Osteocyte (in vitro differentiated cells): ENCODE measurements at regions not wholly inside any gene's neighbourhood (a gene's known extent, or its start where the extent isn't known, plus 50 kb on each side); places are given as distances from the start of the nearest gene placed in this dataset.

Experiments
- DNase-seq: peaks from one replicate; pipeline ENCODE4 v3.0.0; 2021; ENCODE audit warnings: mixed read lengths; ENCODE audit not compliant: unreplicated experiment; ENCODE audit errors: extremely low spot score
- H3K27ac Mint-ChIP-seq: one replicate; pipeline ENCODE4 v1.8.0; 2021; ENCODE audit warnings: mild to moderate bottlenecking, mixed read lengths; ENCODE audit not compliant: unreplicated experiment
- H3K27me3 Mint-ChIP-seq: one replicate; pipeline ENCODE4 v1.8.0; 2021; ENCODE audit warnings: mixed read lengths; ENCODE audit not compliant: unreplicated experiment
- H3K36me3 Mint-ChIP-seq: one replicate; pipeline ENCODE4 v1.8.0; 2021; ENCODE audit warnings: mixed read lengths; ENCODE audit not compliant: unreplicated experiment
- H3K4me1 Mint-ChIP-seq: one replicate; pipeline ENCODE4 v1.8.0; 2021; ENCODE audit warnings: mixed read lengths; ENCODE audit not compliant: unreplicated experiment
- H3K4me3 Mint-ChIP-seq: one replicate; pipeline ENCODE4 v1.8.0; 2021; ENCODE audit warnings: mild to moderate bottlenecking, moderate library complexity, mixed read lengths; ENCODE audit not compliant: unreplicated experiment
- H3K9me3 Mint-ChIP-seq: one replicate; pipeline ENCODE4 v1.8.0; 2021; ENCODE audit warnings: mixed read lengths; ENCODE audit not compliant: unreplicated experiment
- TF ChIP-seq, protein P1 (sequence below): fragments of 200-600 bp; sonication (generic); IDR thresholded peaks from 2 replicates; pipeline ENCODE4 v1.5.0; 2021; ENCODE audit warnings: antibody characterized with exemption, mild to moderate bottlenecking, moderate library complexity

DNA sequence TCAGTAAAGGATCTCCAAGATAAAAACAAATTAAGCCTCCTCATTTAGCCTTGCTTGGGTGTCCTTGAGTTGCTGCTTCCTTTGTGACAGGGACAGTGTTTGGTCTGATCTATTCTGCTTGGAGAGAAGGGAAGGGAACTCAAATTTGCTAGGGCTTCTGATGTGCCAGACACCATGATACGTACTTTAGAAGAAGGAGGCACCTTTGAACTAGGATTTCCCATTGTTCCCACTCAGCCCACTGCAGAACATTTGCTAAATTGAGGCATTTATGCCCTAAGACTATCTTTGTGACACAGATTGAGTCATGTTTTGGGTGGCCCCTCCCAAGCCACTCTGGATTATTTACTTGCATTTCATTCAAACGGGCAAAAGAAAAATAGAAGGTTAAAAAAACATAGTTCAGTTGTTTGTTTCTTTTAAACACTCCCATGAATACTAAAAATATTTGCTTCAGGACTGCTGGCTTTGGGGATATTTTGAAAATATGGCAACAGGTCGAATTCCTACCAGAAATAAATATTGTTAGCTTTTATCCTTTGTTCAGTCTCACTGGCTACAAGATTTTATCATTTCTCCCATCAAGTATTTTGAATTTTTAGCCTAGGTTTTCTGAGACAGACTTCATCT lies 81.9 kb upstream of the WLS start:
- TF ChIP-seq, protein P1, sequence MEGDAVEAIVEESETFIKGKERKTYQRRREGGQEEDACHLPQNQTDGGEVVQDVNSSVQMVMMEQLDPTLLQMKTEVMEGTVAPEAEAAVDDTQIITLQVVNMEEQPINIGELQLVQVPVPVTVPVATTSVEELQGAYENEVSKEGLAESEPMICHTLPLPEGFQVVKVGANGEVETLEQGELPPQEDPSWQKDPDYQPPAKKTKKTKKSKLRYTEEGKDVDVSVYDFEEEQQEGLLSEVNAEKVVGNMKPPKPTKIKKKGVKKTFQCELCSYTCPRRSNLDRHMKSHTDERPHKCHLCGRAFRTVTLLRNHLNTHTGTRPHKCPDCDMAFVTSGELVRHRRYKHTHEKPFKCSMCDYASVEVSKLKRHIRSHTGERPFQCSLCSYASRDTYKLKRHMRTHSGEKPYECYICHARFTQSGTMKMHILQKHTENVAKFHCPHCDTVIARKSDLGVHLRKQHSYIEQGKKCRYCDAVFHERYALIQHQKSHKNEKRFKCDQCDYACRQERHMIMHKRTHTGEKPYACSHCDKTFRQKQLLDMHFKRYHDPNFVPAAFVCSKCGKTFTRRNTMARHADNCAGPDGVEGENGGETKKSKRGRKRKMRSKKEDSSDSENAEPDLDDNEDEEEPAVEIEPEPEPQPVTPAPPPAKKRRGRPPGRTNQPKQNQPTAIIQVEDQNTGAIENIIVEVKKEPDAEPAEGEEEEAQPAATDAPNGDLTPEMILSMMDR: no peak
- H3K36me3 Mint-ChIP-seq: peaks cover 1% of the 10 kb centered on the region
- no peak for DNase-seq
- H3K4me1 Mint-ChIP-seq: peaks cover 17% of the 10 kb centered on the region
- H3K4me3 Mint-ChIP-seq: no peak overlapping the region
- peak overlapping the region; percentile 55 for H3K27ac Mint-ChIP-seq
- H3K27me3 Mint-ChIP-seq: no peaks in the 10 kb centered on the region
- no peaks in the 10 kb centered on the region for H3K9me3 Mint-ChIP-seq

DNA sequence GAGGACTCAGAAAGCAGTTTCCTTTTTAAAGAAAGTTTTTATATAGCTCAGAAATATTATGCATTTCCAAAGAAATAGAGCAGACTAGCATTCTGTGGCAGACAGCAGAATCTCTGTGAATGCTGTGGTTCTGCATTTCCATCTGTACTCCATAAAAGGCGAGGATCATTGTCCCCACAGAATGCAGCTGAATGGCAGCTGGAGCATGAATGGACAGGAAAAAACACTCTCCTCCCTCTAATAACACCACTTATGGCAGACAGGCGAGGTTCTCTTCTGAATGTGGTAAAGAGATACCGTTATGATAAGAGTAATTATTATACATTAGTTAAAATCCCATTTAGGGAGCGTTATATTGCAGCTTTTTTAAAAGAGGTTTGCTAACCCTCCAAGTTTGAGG lies 81.4 kb upstream of the WLS start:
- Mint-ChIP-seq H3K27ac (peak overlapping the region; percentile 55), H3K27me3 (no peaks in the 10 kb centered on the region)

DNA sequence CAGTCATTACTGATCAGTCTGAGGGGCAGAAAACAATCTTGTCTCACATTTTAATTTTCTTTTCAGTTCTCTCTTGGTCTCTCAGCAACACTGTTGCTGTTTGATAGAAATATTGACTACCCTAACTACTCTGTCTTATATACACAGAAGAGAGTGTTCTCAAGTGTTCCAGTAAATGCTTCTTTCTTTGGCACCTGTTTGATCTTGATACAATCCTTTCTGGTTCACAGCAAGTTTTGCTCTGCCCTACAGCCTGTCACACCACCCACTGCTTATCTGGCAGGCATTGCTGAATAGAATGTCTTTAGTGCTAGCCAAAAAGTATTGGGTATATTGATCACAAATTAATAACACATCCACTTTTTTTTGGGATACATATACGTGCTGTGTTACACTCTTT lies 75.7 kb upstream of the WLS start:
- no peaks in the 10 kb centered on the region for H3K4me1 Mint-ChIP-seq
- no peaks in the 10 kb centered on the region for H3K27me3 Mint-ChIP-seq
- TF ChIP-seq, protein P1: no peak
- DNase-seq: no peak
- H3K4me3 Mint-ChIP-seq: no peak overlapping the region
- no peak overlapping the region for H3K27ac Mint-ChIP-seq
- no peaks in the 10 kb centered on the region for H3K9me3 Mint-ChIP-seq
- no peaks in the 10 kb centered on the region for H3K36me3 Mint-ChIP-seq

More for the DNA sequence above, 81.4 kb upstream of the WLS start:
- Mint-ChIP-seq H3K36me3 (peaks cover 1% of the 10 kb centered on the region), H3K9me3 (no peaks in the 10 kb centered on the region), H3K4me3 (no peak overlapping the region), H3K4me1 (peaks cover 17% of the 10 kb centered on the region)
- TF ChIP-seq, protein P1: no peak
- DNase-seq: no peak

DNA sequence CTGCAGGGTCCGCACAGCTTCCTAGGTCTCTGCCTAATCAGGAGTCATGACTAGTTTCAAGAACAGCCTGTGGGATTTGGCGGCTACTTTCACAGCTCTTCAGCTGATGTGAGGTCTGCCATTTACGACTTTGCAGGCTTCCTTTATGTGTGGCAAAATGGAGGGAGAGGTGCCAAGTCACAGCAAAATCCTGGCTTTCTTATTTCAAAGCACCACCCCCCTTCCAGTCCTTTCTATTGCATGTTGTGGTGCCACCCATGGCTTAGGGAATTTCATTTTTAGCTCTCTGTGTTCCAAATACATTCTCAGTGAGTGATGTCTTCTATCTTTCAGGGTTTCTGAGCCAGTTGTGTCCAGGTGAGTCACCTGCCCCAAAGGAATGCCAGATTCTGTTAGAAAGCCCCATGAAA lies 75.1 kb upstream of the WLS start:
- Mint-ChIP-seq H3K36me3 (no peaks in the 10 kb centered on the region), H3K4me1 (no peaks in the 10 kb centered on the region), H3K4me3 (no peak overlapping the region), H3K9me3 (no peaks in the 10 kb centered on the region), H3K27me3 (no peaks in the 10 kb centered on the region), H3K27ac (no peak overlapping the region)
- TF ChIP-seq, protein P1: no peak
- DNase-seq: no peak

DNA sequence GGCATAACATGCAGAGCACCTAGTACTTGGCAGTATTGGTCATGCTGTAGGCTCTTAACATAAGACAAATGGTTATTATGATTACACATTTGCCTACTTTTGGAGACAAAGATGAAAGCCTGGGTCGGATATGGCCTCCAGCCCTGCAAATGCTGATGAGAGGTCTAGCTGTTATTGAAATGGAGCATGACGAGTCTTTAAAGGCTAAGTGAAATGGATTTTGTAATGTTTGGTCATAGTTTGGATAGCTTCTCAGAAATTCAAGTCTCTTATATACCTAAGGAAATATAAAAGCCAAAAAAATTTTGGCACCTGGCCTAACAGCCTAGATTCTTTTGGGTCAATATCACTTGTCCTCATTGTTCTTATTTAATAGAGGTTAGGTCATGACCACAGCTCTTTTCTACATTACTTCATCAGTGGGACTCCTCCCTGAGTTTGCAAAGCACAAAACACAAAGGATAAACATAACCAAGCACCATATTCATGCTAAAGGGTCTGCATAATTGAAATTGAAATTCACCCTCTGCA lies 69.2 kb upstream of the WLS start:
- Mint-ChIP-seq H3K4me3 (no peak overlapping the region), H3K27ac (no peak overlapping the region), H3K36me3 (no peaks in the 10 kb centered on the region), H3K27me3 (no peaks in the 10 kb centered on the region), H3K4me1 (peaks cover 5% of the 10 kb centered on the region), H3K9me3 (no peaks in the 10 kb centered on the region)
- TF ChIP-seq, protein P1: no peak
- no peak for DNase-seq
